HepG2 (cell line): ENCODE measurements at regions not wholly inside any gene's neighbourhood (a gene's known extent, or its start where the extent isn't known, plus 50 kb on each side); places are given as distances from the start of the nearest gene placed in this dataset.

Experiments
- ATAC-seq: fragments of 200-7000 bp; cut with Tn5 transposase; 3 replicates; pipeline ENCODE4 v1.9.1; 2020; ENCODE audit warnings: mild to moderate bottlenecking, moderate library complexity
- BruUV-seq: library from RNA; stranded (reverse); fragments of 400-500 nt; replicated peaks from 2 replicates; lab custom pipeline; 2021; lab: Mats Ljungman, UMichigan
- CTCF ChIA-PET: fragments of 300-600 bp; formaldehyde crosslinking; extraction: SDS; loops from one replicate; lab custom pipeline; 2021; ENCODE audit warnings: low total read pairs, inconsistent platforms, low intra/inter-chr PET ratio; lab: Yijun Ruan, JAX
- POLR2A ChIA-PET: fragments of 350-600 bp; sonication (Branson Sonifier 250); formaldehyde crosslinking; loops from one replicate; lab custom pipeline; 2020; ENCODE audit warnings: antibody characterized with exemption, inconsistent platforms; lab: Yijun Ruan, JAX
- DNase-seq: peaks from one replicate; pipeline ENCODE4 v3.0.0-alpha.2; 2015; ENCODE audit warnings: low spot score
- FAIRE-seq: peaks from 3 replicates; lab custom pipeline; 2011; peaks lifted over from hg19 to GRCh38; lab: Jason Lieb, UNC
- H2AFZ ChIP-seq: one replicate; pipeline ENCODE4 v1.6.1; 2011; ENCODE audit warnings: low read length, inconsistent platforms
- H3K27ac ChIP-seq: fragments of 300-600 bp; 3 replicates; pipeline ENCODE4 v1.8.0; 2011; ENCODE audit warnings: mixed run types, mild to moderate bottlenecking, mixed read lengths, low read length, inconsistent platforms; ENCODE audit not compliant: insufficient read depth; ENCODE audit errors: extremely low read length
- H3K27me3 ChIP-seq, 2 experiments: fragments of 200-600 bp in 1 of 2; 2 replicates in 1 of 2; 3 replicates in 1 of 2; pipeline versions ENCODE4 v1.6.0 to v1.8.0; 2011; ENCODE audit warnings: low read length in 2 of 2, mild to moderate bottlenecking in 2 of 2, moderate library complexity in 2 of 2, inconsistent platforms in 1 of 2; ENCODE audit not compliant: insufficient read depth in 2 of 2, control insufficient read depth in 1 of 2
- H3K36me3 ChIP-seq, 2 experiments: fragments of 200-600 bp in 1 of 2; replicated peaks in 1 of 2; 2 replicates in 1 of 2; 3 replicates in 1 of 2; pipeline versions ENCODE4 v1.5.1 to v1.8.0; 2011; ENCODE audit warnings: low read length in 2 of 2, inconsistent platforms in 1 of 2; ENCODE audit not compliant: insufficient read depth in 2 of 2, control insufficient read depth in 1 of 2
- H3K4me1 ChIP-seq: 2 replicates; pipeline ENCODE4 v1.5.1; 2012; ENCODE audit warnings: low read length, inconsistent platforms; ENCODE audit not compliant: insufficient read depth
- H3K4me2 ChIP-seq: 2 replicates; pipeline ENCODE4 v1.6.0; 2011; ENCODE audit warnings: low read depth, low read length, inconsistent platforms
- H3K4me3 ChIP-seq, 3 experiments: fragments of 200-600 bp in 1 of 3; sonication (generic), shearing (Covaris generic) in 1 of 3; replicated peaks in 1 of 3; 2 replicates each; pipeline ENCODE4 v1.5.1; 2011 to 2016; ENCODE audit warnings: low read length in 3 of 3, inconsistent platforms in 2 of 3, low read depth in 2 of 3, mild to moderate bottlenecking in 2 of 3, control low read depth in 1 of 3, mixed read lengths in 1 of 3; ENCODE audit not compliant: insufficient read depth in 1 of 3
- H3K79me2 ChIP-seq: one replicate; pipeline ENCODE4 v1.6.1; 2011; ENCODE audit warnings: low read length, inconsistent platforms; ENCODE audit not compliant: insufficient read depth
- H3K9ac ChIP-seq: 2 replicates; pipeline ENCODE4 v1.6.0; 2011; ENCODE audit warnings: mild to moderate bottlenecking, low read depth, low read length, inconsistent platforms; ENCODE audit not compliant: insufficient read depth
- H3K9me3 ChIP-seq: 2 replicates; pipeline ENCODE4 v1.5.1; 2012; ENCODE audit warnings: mild to moderate bottlenecking, low read length
- H4K20me1 ChIP-seq: 2 replicates; pipeline ENCODE4 v1.6.0; 2011; ENCODE audit warnings: inconsistent platforms, mild to moderate bottlenecking, low read length, moderate library complexity; ENCODE audit not compliant: insufficient read depth
- ARNT ChIP-seq: fragments of 450-650 bp; IDR thresholded peaks from 2 replicates; pipeline ENCODE4 v1.6.1; 2017
- ATF7 ChIP-seq, 2 experiments: fragments of 450-650 bp in 1 of 2; sonication (generic) in 1 of 2; formaldehyde crosslinking in 1 of 2; IDR thresholded peaks; 2 replicates each; pipeline versions ENCODE4 v1.4.0 to v1.6.1; 2016 to 2020; ENCODE audit warnings: antibody characterized with exemption in 1 of 2, mild to moderate bottlenecking in 1 of 2, missing genetic modification reagents in 1 of 2
- FLYWCH1 ChIP-seq: sonication (generic); formaldehyde crosslinking; IDR thresholded peaks from 2 replicates; pipeline ENCODE4 v1.8.1; 2023; ENCODE audit warnings: mild to moderate bottlenecking, missing genetic modification reagents
- ONECUT2 ChIP-seq: sonication (generic); formaldehyde crosslinking; IDR thresholded peaks from 2 replicates; pipeline ENCODE4 v1.4.0; 2020; ENCODE audit warnings: missing genetic modification reagents
- RBAK ChIP-seq: sonication (generic); formaldehyde crosslinking; IDR thresholded peaks from 2 replicates; pipeline ENCODE4 v1.5.1; 2020; ENCODE audit warnings: mild to moderate bottlenecking, missing genetic modification reagents
- RFXANK ChIP-seq: IDR thresholded peaks from 2 replicates; pipeline ENCODE4 v1.6.1; 2016
- STAG1 ChIP-seq: sonication (generic); formaldehyde crosslinking; IDR thresholded peaks from 2 replicates; pipeline ENCODE4 v1.4.0; 2020; ENCODE audit warnings: missing genetic modification reagents
- ZIK1 ChIP-seq: sonication (generic); formaldehyde crosslinking; IDR thresholded peaks from 2 replicates; pipeline ENCODE4 v1.5.0; 2020; ENCODE audit warnings: mild to moderate bottlenecking, low read depth, missing genetic modification reagents, borderline replicate concordance
- ZNF556 ChIP-seq: sonication (generic); formaldehyde crosslinking; IDR thresholded peaks from 2 replicates; pipeline ENCODE4 v1.4.0; 2020; ENCODE audit warnings: mild to moderate bottlenecking, missing genetic modification reagents, borderline replicate concordance
- ZSCAN22 ChIP-seq: sonication (generic); formaldehyde crosslinking; IDR thresholded peaks from 2 replicates; pipeline ENCODE4 v1.4.0; 2020; ENCODE audit warnings: mild to moderate bottlenecking, missing genetic modification reagents
- WGBS: methylation state at CpG from one replicate; pipeline ENCODE4 v1.1.6; 2017; ENCODE audit warnings: low lambda C conversion rate; 5-methylcytosine and 5-hydroxymethylcytosine counted together
- in situ Hi-C: cut with HindIII; loops from 2 replicates; pipeline ENCODE4 v1.10.0; 2017; ENCODE audit warnings: low pct_unique_long_range_greater_than_20kb; ENCODE audit not compliant: extremely low pct_ligation_motif_present
- intact Hi-C: fragments of 100-400 bp; cut with micrococcal nuclease; formaldehyde crosslinking; loops from one replicate; pipeline ENCODE4 v1.10.0; 2022; ENCODE audit not compliant: unreplicated experiment
- TF ChIP-seq, protein P1 (sequence below): sonication (generic); formaldehyde crosslinking; IDR thresholded peaks from 2 replicates; pipeline ENCODE4 v1.4.0; 2020; ENCODE audit warnings: missing genetic modification reagents, low read depth, mild to moderate bottlenecking, borderline replicate concordance
- TF ChIP-seq, protein P2 (sequence below): sonication (generic); formaldehyde crosslinking; IDR thresholded peaks from 2 replicates; pipeline ENCODE4 v1.5.0; 2020; ENCODE audit warnings: mild to moderate bottlenecking, missing genetic modification reagents, moderate library complexity

DNA sequence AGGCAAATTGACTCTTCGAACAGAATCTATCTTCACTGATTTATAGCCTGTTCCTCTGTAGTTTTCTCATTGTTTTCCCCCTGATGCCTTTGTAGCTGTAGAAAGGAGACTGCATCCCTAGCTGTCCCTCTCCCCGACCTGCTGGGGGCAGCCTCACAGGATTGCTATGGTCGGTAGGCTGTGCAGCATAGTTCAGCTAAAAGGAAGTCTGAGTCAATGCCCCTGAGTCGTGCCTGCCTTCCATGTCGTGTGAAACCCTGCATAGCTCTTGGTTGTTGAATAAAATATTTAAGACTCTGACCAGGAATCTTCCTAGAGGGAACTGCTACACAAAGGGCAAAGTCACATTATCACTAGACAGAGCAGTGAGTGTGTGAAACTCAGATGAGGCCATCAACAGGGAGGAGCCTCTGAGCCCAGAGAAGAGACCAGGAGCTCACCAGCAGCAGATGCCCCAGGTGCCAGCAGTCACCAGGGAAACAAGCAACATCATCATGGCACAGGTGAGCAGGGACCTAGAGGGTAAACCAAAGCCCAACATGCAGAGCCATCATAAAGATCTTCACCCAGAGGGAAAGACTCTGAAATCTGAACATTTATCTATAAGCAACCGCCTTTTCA, 108.4 kb upstream of the NBEA start:
- Histone ChIP-seq H3K36me3 (no peaks in the 10 kb centered on the region), H3K27ac (no peak overlapping the region), H3K9me3 (no peaks in the 10 kb centered on the region), H3K9ac (no peak overlapping the region), H3K4me1 (no peaks in the 10 kb centered on the region), H3K27me3 (no peaks in the 10 kb centered on the region), H3K4me3 (no peak overlapping the region), H2AFZ (no peak overlapping the region), H3K79me2 (no peaks in the 10 kb centered on the region), H3K4me2 (no peak overlapping the region), H4K20me1 (no peaks in the 10 kb centered on the region)
- BruUV-seq = no TSS peak
- CTCF ChIA-PET = interaction anchor here (1.1 kb wide), 1 partner anchor 324 kb away, joined by 3 read pairs; no protein-coding TSS in a partner anchor
- WGBS = 1% methylated on average over 6 of the region's 6 CpGs
- TF ChIP-seq ATF7 (IDR thresholded peaks at IDR 0.05) (no peak), ATF7 (CRISPR knock-in tag; IDR thresholded peaks at IDR 0.05) (no peak), ARNT (no peak), ZIK1 (no peak), ZNF556 (no peak), ONECUT2 (CRISPR knock-in tag) (no peak), FLYWCH1 (CRISPR knock-in tag) (no peak), RBAK (CRISPR knock-in tag) (no peak), ZSCAN22 (CRISPR knock-in tag) (no peak), RFXANK (no peak), STAG1 (peak; percentile 11; the same call in 1 of the 2 replicates)
- TF ChIP-seq, protein P1, sequence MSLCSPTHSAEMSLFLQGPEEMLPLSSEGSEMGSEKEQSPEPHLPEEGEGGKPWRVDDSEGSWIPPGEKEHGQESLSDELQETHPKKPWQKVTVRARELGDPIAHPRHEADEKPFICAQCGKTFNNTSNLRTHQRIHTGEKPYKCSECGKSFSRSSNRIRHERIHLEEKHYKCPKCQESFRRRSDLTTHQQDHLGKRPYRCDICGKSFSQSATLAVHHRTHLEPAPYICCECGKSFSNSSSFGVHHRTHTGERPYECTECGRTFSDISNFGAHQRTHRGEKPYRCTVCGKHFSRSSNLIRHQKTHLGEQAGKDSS = no peak
- TF ChIP-seq, protein P2, sequence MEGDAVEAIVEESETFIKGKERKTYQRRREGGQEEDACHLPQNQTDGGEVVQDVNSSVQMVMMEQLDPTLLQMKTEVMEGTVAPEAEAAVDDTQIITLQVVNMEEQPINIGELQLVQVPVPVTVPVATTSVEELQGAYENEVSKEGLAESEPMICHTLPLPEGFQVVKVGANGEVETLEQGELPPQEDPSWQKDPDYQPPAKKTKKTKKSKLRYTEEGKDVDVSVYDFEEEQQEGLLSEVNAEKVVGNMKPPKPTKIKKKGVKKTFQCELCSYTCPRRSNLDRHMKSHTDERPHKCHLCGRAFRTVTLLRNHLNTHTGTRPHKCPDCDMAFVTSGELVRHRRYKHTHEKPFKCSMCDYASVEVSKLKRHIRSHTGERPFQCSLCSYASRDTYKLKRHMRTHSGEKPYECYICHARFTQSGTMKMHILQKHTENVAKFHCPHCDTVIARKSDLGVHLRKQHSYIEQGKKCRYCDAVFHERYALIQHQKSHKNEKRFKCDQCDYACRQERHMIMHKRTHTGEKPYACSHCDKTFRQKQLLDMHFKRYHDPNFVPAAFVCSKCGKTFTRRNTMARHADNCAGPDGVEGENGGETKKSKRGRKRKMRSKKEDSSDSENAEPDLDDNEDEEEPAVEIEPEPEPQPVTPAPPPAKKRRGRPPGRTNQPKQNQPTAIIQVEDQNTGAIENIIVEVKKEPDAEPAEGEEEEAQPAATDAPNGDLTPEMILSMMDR (CRISPR knock-in tag) = peak; percentile 23; the same call in 1 of the 2 replicates
- DNase-seq = no peak
- no peak for FAIRE-seq
- intact Hi-C loops = loop anchor here (2.0 kb wide), 1 partner anchor 323 kb away; no protein-coding TSS in a partner anchor
- ATAC-seq = peak; percentile 79
- POLR2A ChIA-PET = no interaction called here
- in situ Hi-C loops = no loop called here
